NCI-H510A (cell line): ENCODE measurements at regions not wholly inside any gene's neighbourhood (a gene's known extent, or its start where the extent isn't known, plus 50 kb on each side); places are given as distances from the start of the nearest gene placed in this dataset.

Experiments used
- DNase-seq: peaks from one replicate; lab custom pipeline; 2025; lab: John Stamatoyannopoulos, UW

GRCh38 chr2:155157065-155157464, 458.6 kb downstream of the KCNJ3 start:
- no peak for DNase-seq

GRCh38 chr2:155151945-155152344, 453.4 kb downstream of the KCNJ3 start:
- DNase-seq, result no peak

- DNase-seq, result no peak
Observed at GRCh38 chr2:155151472-155151871, 453.0 kb downstream of the KCNJ3 start.

GRCh38 chr2:155145758-155146229, 447.3 kb downstream of the KCNJ3 start:
- DNase-seq, result no peak

- DNase-seq, result no peak
Observed at GRCh38 chr2:155141418-155141817, 442.9 kb downstream of the KCNJ3 start.

GRCh38 chr2:155125585-155126230, 427.2 kb downstream of the KCNJ3 start:
- no peak for DNase-seq

GRCh38 chr2:155115846-155116245, 417.4 kb downstream of the KCNJ3 start:
- no peak for DNase-seq

- DNase-seq, result no peak
Observed at GRCh38 chr2:155111070-155111469, 412.6 kb downstream of the KCNJ3 start.

GRCh38 chr2:155109527-155109926, 411.0 kb downstream of the KCNJ3 start:
- DNase-seq, result no peak

GRCh38 chr2:155100261-155100660, 401.8 kb downstream of the KCNJ3 start:
- no peak for DNase-seq

- no peak for DNase-seq
Observed at GRCh38 chr2:155099784-155100183, 401.3 kb downstream of the KCNJ3 start.

GRCh38 chr2:155095613-155096012, 397.1 kb downstream of the KCNJ3 start:
- DNase-seq, result no peak

- no peak for DNase-seq
Observed at GRCh38 chr2:155080373-155080772, 381.9 kb downstream of the KCNJ3 start.

- DNase-seq, result no peak
Observed at GRCh38 chr2:155070489-155070888, 372.0 kb downstream of the KCNJ3 start.

GRCh38 chr2:155062922-155063258, 364.4 kb downstream of the KCNJ3 start:
- no peak for DNase-seq

GRCh38 chr2:155062250-155062921, 363.9 kb downstream of the KCNJ3 start:
- DNase-seq, result no peak

GRCh38 chr2:155060896-155061295, 362.4 kb downstream of the KCNJ3 start:
- DNase-seq, result no peak

- no peak for DNase-seq
Observed at GRCh38 chr2:155054712-155055111, 356.2 kb downstream of the KCNJ3 start.

GRCh38 chr2:155043097-155043496, 344.6 kb downstream of the KCNJ3 start:
- DNase-seq, result no peak

- no peak for DNase-seq
Observed at GRCh38 chr2:155035308-155035707, 336.8 kb downstream of the KCNJ3 start.

- DNase-seq, result no peak
Observed at GRCh38 chr2:155033652-155034051, 335.2 kb downstream of the KCNJ3 start.

GRCh38 chr2:155030296-155030695, 331.8 kb downstream of the KCNJ3 start:
- no peak for DNase-seq

- no peak for DNase-seq
Observed at GRCh38 chr2:155026651-155027174, 328.2 kb downstream of the KCNJ3 start.

GRCh38 chr2:155023674-155024073, 325.2 kb downstream of the KCNJ3 start:
- DNase-seq, result no peak
